ENCODE measurements at regions not wholly inside any gene's neighbourhood (a gene's known extent, or its start where the extent isn't known, plus 50 kb on each side); places are given as distances from the start of the nearest gene placed in this dataset.

DNA sequence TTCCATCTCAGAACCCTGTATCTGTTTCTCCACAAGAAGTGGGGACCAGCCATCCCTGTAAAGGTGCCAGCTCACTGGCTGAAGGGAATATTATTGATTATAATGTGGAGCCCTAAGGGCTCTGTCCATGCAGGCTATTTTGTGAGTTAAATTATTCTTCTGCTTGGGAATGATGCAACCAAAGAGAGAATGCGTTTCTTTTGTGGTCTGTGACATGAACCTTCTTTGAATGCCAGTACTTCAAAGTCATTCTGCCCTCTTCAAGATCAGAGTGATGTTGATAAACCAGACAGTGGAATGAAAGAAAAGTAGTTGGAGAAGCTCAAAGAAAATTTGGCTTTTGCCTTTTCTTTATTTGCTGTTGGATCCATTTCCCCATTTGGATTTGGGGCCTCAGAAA lies 995.2 kb downstream of the KCNMA1 start:
- H3K27ac ChIP-seq (ENCODE audit: low read length), result peak overlapping the region; percentile 24
- H3K36me3 ChIP-seq (ENCODE audit: control insufficient read depth in 2 of 2, insufficient read depth in 2 of 2, low read length in 2 of 2), result no peaks in the 10 kb centered on the region
- no peak overlapping the region for H3K4me3 ChIP-seq (ENCODE audit: low read length in 2 of 2)
- peaks cover 33% of the 10 kb centered on the region for H3K4me1 ChIP-seq (ENCODE audit: control insufficient read depth, insufficient read depth, low read length)
- no peaks in the 10 kb centered on the region for H3K27me3 ChIP-seq (ENCODE audit: control insufficient read depth in 1 of 2, insufficient read depth in 2 of 2, low read length in 2 of 2)
- no peak overlapping the region for H3K9ac ChIP-seq (ENCODE audit: low read length in 2 of 2)
- no peaks in the 10 kb centered on the region for H3K9me3 ChIP-seq (ENCODE audit: control insufficient read depth in 2 of 2, low read length in 2 of 2)

DNA sequence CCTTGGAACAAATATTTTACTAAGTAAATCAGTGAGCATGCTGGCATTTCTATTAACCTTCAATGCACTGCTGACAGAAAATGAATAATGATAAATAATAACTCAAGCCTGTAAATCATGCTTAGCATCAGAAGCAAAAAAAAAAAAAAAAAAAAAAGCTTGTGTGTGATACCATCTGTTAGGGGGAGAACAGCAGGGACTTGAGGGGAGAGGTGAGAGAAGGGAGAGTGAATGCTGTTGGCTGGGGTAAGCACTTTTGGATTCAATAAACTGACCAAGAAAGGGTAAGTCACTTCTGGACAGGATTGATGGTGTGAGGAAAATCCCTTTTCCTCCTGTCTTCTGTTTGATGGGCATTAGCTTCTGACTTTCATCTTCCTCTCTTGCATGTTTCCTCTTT lies 996.4 kb downstream of the KCNMA1 start:
- Histone ChIP-seq H3K27me3 (ENCODE audit: control insufficient read depth in 1 of 2, insufficient read depth in 2 of 2, low read length in 2 of 2) (no peaks in the 10 kb centered on the region), H3K9ac (ENCODE audit: low read length in 2 of 2) (no peak overlapping the region), H3K36me3 (ENCODE audit: control insufficient read depth in 2 of 2, insufficient read depth in 2 of 2, low read length in 2 of 2) (no peaks in the 10 kb centered on the region), H3K4me3 (ENCODE audit: low read length in 2 of 2) (no peak overlapping the region), H3K4me1 (ENCODE audit: control insufficient read depth, insufficient read depth, low read length) (peaks cover 33% of the 10 kb centered on the region), H3K27ac (ENCODE audit: low read length) (peak overlapping the region; percentile 18), H3K9me3 (ENCODE audit: control insufficient read depth in 2 of 2, low read length in 2 of 2) (no peaks in the 10 kb centered on the region)

DNA sequence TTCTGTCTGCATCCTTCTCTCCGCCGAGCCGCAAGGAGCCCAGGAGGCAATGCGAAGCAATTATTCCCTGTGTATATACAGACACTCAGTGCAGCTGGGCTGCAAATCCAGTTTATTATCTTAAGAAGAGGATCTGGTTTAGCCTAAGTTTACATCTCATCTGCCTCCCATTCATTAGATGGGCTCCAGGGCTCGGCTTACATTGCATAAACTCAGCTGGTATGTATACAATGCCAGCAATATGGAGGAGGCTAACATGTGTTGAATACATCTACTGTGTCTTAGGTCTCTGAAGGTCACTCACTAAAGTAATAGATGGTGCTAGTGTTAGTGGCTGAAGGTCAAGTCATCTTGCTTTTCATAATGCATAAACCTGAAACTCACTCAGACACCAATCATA lies 996.8 kb downstream of the KCNMA1 start:
- Histone ChIP-seq H3K27me3 (ENCODE audit: control insufficient read depth in 1 of 2, insufficient read depth in 2 of 2, low read length in 2 of 2) (no peaks in the 10 kb centered on the region), H3K27ac (ENCODE audit: low read length) (no peak overlapping the region), H3K4me1 (ENCODE audit: control insufficient read depth, insufficient read depth, low read length) (peaks cover 33% of the 10 kb centered on the region), H3K4me3 (ENCODE audit: low read length in 2 of 2) (no peak overlapping the region), H3K9ac (ENCODE audit: low read length in 2 of 2) (no peak overlapping the region), H3K36me3 (ENCODE audit: control insufficient read depth in 2 of 2, insufficient read depth in 2 of 2, low read length in 2 of 2) (no peaks in the 10 kb centered on the region), H3K9me3 (ENCODE audit: control insufficient read depth in 2 of 2, low read length in 2 of 2) (no peaks in the 10 kb centered on the region)

GRCh38 chr10:76632767-76633051 lies 1004.9 kb downstream of the KCNMA1 start:
- Histone ChIP-seq H3K36me3 (ENCODE audit: control insufficient read depth in 2 of 2, insufficient read depth in 2 of 2, low read length in 2 of 2) (no peaks in the 10 kb centered on the region), H3K4me3 (ENCODE audit: low read length in 2 of 2) (no peak overlapping the region), H3K9ac (ENCODE audit: low read length in 2 of 2) (no peak overlapping the region), H3K9me3 (ENCODE audit: control insufficient read depth in 2 of 2, low read length in 2 of 2) (no peaks in the 10 kb centered on the region), H3K27me3 (ENCODE audit: control insufficient read depth in 1 of 2, insufficient read depth in 2 of 2, low read length in 2 of 2) (no peaks in the 10 kb centered on the region), H3K4me1 (ENCODE audit: control insufficient read depth, insufficient read depth, low read length) (no peaks in the 10 kb centered on the region), H3K27ac (ENCODE audit: low read length) (no peak overlapping the region)

- Histone ChIP-seq H3K36me3 (ENCODE audit: control insufficient read depth in 2 of 2, insufficient read depth in 2 of 2, low read length in 2 of 2) (no peaks in the 10 kb centered on the region), H3K27me3 (ENCODE audit: control insufficient read depth in 1 of 2, insufficient read depth in 2 of 2, low read length in 2 of 2) (no peaks in the 10 kb centered on the region), H3K9ac (ENCODE audit: low read length in 2 of 2) (no peak overlapping the region), H3K9me3 (ENCODE audit: control insufficient read depth in 2 of 2, low read length in 2 of 2) (no peaks in the 10 kb centered on the region), H3K4me3 (ENCODE audit: low read length in 2 of 2) (no peak overlapping the region), H3K27ac (ENCODE audit: low read length) (no peak overlapping the region), H3K4me1 (ENCODE audit: control insufficient read depth, insufficient read depth, low read length) (no peaks in the 10 kb centered on the region)
Measured at GRCh38 chr10:76631884-76632766, 1005.5 kb downstream of the KCNMA1 start.

DNA sequence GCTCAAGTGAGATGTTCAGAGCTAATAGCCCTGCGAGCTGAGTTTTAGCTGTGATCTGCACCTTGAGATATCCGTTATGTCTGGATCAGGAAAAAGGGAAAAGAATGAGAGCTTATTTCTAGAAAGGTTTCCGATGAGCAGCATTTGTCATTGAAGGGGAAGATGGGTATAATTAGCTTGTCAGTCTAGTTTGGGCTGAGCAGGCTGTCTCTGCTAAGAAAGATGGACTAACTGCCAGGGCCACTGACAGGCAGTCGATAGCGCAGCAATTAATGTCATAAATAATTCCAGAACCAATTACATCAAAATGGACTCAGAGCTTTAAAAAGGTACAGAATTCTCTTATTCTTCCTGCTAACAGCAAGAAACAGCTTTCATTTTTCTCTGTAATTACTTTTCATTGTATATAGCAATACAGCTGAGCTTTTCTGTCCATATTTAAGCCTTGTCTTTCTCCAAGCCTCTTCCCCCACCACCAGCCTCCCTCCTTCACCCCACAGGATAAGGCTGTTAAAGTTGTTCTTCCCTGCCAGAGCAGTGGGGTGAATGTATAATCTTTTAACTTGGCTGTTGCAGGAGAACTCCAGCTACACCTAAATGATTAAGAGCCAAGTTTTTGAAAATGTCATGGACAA lies 1006.5 kb downstream of the KCNMA1 start:
- H3K9ac ChIP-seq (ENCODE audit: low read length in 2 of 2), result no peak overlapping the region

GRCh38 chr10:76628801-76629200 lies 1008.8 kb downstream of the KCNMA1 start:
- H3K4me3 ChIP-seq (ENCODE audit: low read length in 2 of 2), result no peak overlapping the region
- H3K9ac ChIP-seq (ENCODE audit: low read length in 2 of 2), result no peak overlapping the region
- H3K4me1 ChIP-seq (ENCODE audit: control insufficient read depth, insufficient read depth, low read length), result no peaks in the 10 kb centered on the region
- no peaks in the 10 kb centered on the region for H3K27me3 ChIP-seq (ENCODE audit: control insufficient read depth in 1 of 2, insufficient read depth in 2 of 2, low read length in 2 of 2)
- no peaks in the 10 kb centered on the region for H3K36me3 ChIP-seq (ENCODE audit: control insufficient read depth in 2 of 2, insufficient read depth in 2 of 2, low read length in 2 of 2)
- H3K9me3 ChIP-seq (ENCODE audit: control insufficient read depth in 2 of 2, low read length in 2 of 2), result no peaks in the 10 kb centered on the region
- H3K27ac ChIP-seq (ENCODE audit: low read length), result no peak overlapping the region

More for the DNA sequence above, 1006.5 kb downstream of the KCNMA1 start:
- no peaks in the 10 kb centered on the region for H3K36me3 ChIP-seq (ENCODE audit: control insufficient read depth in 2 of 2, insufficient read depth in 2 of 2, low read length in 2 of 2)
- no peaks in the 10 kb centered on the region for H3K9me3 ChIP-seq (ENCODE audit: control insufficient read depth in 2 of 2, low read length in 2 of 2)
- H3K4me1 ChIP-seq (ENCODE audit: control insufficient read depth, insufficient read depth, low read length), result no peaks in the 10 kb centered on the region
- no peak overlapping the region for H3K27ac ChIP-seq (ENCODE audit: low read length)
- H3K4me3 ChIP-seq (ENCODE audit: low read length in 2 of 2), result no peak overlapping the region
- no peaks in the 10 kb centered on the region for H3K27me3 ChIP-seq (ENCODE audit: control insufficient read depth in 1 of 2, insufficient read depth in 2 of 2, low read length in 2 of 2)

DNA sequence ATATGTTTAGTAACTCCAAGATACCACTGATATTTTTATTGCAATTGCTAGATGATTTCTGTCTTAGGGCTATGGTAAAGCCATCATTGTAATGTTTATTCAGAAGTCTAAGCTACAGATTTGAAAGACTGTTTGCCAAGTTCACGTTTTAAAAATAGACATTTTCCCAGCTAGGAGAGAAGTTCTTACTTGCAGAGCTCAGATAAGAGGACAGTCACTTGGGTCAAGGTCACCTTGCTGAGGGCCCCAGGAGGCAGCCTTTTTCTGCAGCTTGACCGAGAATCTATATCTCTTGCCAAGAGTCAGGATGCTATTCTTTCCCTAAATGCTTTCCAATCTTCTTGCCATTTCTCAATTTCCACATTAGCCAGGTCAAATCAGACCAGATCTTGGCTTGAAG lies 1011.2 kb downstream of the KCNMA1 start:
- Histone ChIP-seq H3K9me3 (ENCODE audit: control insufficient read depth in 2 of 2, low read length in 2 of 2) (no peaks in the 10 kb centered on the region), H3K27ac (ENCODE audit: low read length) (no peak overlapping the region), H3K4me3 (ENCODE audit: low read length in 2 of 2) (no peak overlapping the region), H3K9ac (ENCODE audit: low read length in 2 of 2) (no peak overlapping the region), H3K4me1 (ENCODE audit: control insufficient read depth, insufficient read depth, low read length) (no peaks in the 10 kb centered on the region), H3K27me3 (ENCODE audit: control insufficient read depth in 1 of 2, insufficient read depth in 2 of 2, low read length in 2 of 2) (no peaks in the 10 kb centered on the region), H3K36me3 (ENCODE audit: control insufficient read depth in 2 of 2, insufficient read depth in 2 of 2, low read length in 2 of 2) (no peaks in the 10 kb centered on the region)

DNA sequence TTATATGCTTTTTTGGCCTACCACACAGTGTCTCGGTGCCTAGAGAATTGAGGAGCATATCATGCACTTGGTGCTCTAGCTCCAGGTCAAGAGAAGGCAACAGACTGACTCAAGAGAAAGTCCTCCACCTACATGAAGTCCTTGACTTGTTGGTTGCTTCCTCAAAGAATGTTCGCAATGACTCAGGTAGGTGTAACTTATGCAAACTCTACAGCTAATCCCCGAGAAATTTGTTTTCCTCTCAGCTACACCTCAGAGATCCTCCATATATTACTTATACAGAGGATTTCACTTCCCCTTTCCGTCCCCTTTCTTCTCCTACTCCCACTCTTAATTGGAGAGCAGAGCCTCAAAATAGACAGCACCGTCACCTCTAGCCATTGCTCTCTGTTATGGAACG lies 1013.1 kb downstream of the KCNMA1 start:
- H3K4me1 ChIP-seq (ENCODE audit: control insufficient read depth, insufficient read depth, low read length), result no peaks in the 10 kb centered on the region
- no peaks in the 10 kb centered on the region for H3K27me3 ChIP-seq (ENCODE audit: control insufficient read depth in 1 of 2, insufficient read depth in 2 of 2, low read length in 2 of 2)
- H3K9ac ChIP-seq (ENCODE audit: low read length in 2 of 2), result no peak overlapping the region
- no peak overlapping the region for H3K4me3 ChIP-seq (ENCODE audit: low read length in 2 of 2)
- H3K9me3 ChIP-seq (ENCODE audit: control insufficient read depth in 2 of 2, low read length in 2 of 2), result no peaks in the 10 kb centered on the region
- H3K36me3 ChIP-seq (ENCODE audit: control insufficient read depth in 2 of 2, insufficient read depth in 2 of 2, low read length in 2 of 2), result no peaks in the 10 kb centered on the region
- no peak overlapping the region for H3K27ac ChIP-seq (ENCODE audit: low read length)

- no peak overlapping the region for H3K4me3 ChIP-seq (ENCODE audit: low read length in 2 of 2)
- H3K9me3 ChIP-seq (ENCODE audit: control insufficient read depth in 2 of 2, low read length in 2 of 2), result no peaks in the 10 kb centered on the region
- H3K27ac ChIP-seq (ENCODE audit: low read length), result no peak overlapping the region
- no peaks in the 10 kb centered on the region for H3K4me1 ChIP-seq (ENCODE audit: control insufficient read depth, insufficient read depth, low read length)
- no peaks in the 10 kb centered on the region for H3K27me3 ChIP-seq (ENCODE audit: control insufficient read depth in 1 of 2, insufficient read depth in 2 of 2, low read length in 2 of 2)
- H3K9ac ChIP-seq (ENCODE audit: low read length in 2 of 2), result no peak overlapping the region
- H3K36me3 ChIP-seq (ENCODE audit: control insufficient read depth in 2 of 2, insufficient read depth in 2 of 2, low read length in 2 of 2), result no peaks in the 10 kb centered on the region
Measured at GRCh38 chr10:76621886-76622620, 1015.6 kb downstream of the KCNMA1 start.

- Histone ChIP-seq H3K4me1 (ENCODE audit: control insufficient read depth, insufficient read depth, low read length) (no peaks in the 10 kb centered on the region), H3K9me3 (ENCODE audit: control insufficient read depth in 2 of 2, low read length in 2 of 2) (no peaks in the 10 kb centered on the region), H3K36me3 (ENCODE audit: control insufficient read depth in 2 of 2, insufficient read depth in 2 of 2, low read length in 2 of 2) (no peaks in the 10 kb centered on the region), H3K4me3 (ENCODE audit: low read length in 2 of 2) (no peak overlapping the region), H3K9ac (ENCODE audit: low read length in 2 of 2) (no peak overlapping the region), H3K27ac (ENCODE audit: low read length) (no peak overlapping the region), H3K27me3 (ENCODE audit: control insufficient read depth in 1 of 2, insufficient read depth in 2 of 2, low read length in 2 of 2) (no peaks in the 10 kb centered on the region)
Measured at GRCh38 chr10:76618641-76619040, 1019.0 kb downstream of the KCNMA1 start.

All from stomach smooth muscle (tissue), 2 donors.